Panc1 (cell line): ENCODE measurements at regions not wholly inside any gene's neighbourhood (a gene's known extent, or its start where the extent isn't known, plus 50 kb on each side); places are given as distances from the start of the nearest gene placed in this dataset.

ENCODE experiments used
- ATAC-seq: fragments of 200-7000 bp; cut with Tn5 transposase; 2 replicates; pipeline ENCODE4 v1.9.1; 2020; ENCODE audit warnings: mild to moderate bottlenecking, moderate library complexity
- BruUV-seq: library from RNA; stranded (reverse); fragments of 400-500 nt; replicated peaks from 2 replicates; lab custom pipeline; 2021; lab: Mats Ljungman, UMichigan
- CTCF ChIA-PET: fragments of 300-600 bp; sonication (Branson Sonifier 250); formaldehyde crosslinking; loops from one replicate; lab custom pipeline; 2022; ENCODE audit warnings: antibody characterized with exemption; lab: Charles Lee
- POLR2A ChIA-PET: fragments of 300-600 bp; sonication (Branson Sonifier 250); formaldehyde crosslinking; loops from one replicate; lab custom pipeline; 2022; ENCODE audit warnings: antibody characterized with exemption; lab: Charles Lee
- DNase-seq: peaks from one replicate; pipeline ENCODE4 v3.0.0-alpha.2; 2010; ENCODE audit warnings: low read depth, low spot score
- H3K27ac ChIP-seq: 2 replicates; pipeline ENCODE4 v1.5.1; 2011; ENCODE audit warnings: mild to moderate bottlenecking, low read length, inconsistent platforms
- H3K27me3 ChIP-seq: fragments of 200-500 bp; sonication (Bioruptor generic); 2 replicates; pipeline ENCODE4 v1.6.0; 2014; ENCODE audit warnings: low read length, inconsistent platforms; ENCODE audit not compliant: control insufficient read depth, insufficient read depth
- H3K36me3 ChIP-seq: fragments of 200-500 bp; sonication (Bioruptor generic); 2 replicates; pipeline ENCODE4 v1.5.1; 2014; ENCODE audit warnings: inconsistent platforms, mild to moderate bottlenecking, low read length, moderate library complexity; ENCODE audit not compliant: control insufficient read depth, insufficient read depth
- H3K4me1 ChIP-seq: 2 replicates; pipeline ENCODE4 v1.5.1; 2011; ENCODE audit warnings: inconsistent platforms, mild to moderate bottlenecking, low read length, moderate library complexity; ENCODE audit not compliant: control insufficient read depth, insufficient read depth
- H3K4me3 ChIP-seq, 2 experiments: 2 replicates each; pipeline ENCODE4 v1.5.1; 2011 to 2012; ENCODE audit warnings: low read depth in 2 of 2, low read length in 2 of 2, mild to moderate bottlenecking in 2 of 2, inconsistent platforms in 1 of 2, moderate library complexity in 1 of 2
- H3K9me3 ChIP-seq: fragments of 200-500 bp; sonication (Bioruptor generic); 2 replicates; pipeline ENCODE4 v1.5.1; 2014; ENCODE audit warnings: low read depth, mild to moderate bottlenecking, inconsistent platforms, low read length, moderate library complexity; ENCODE audit not compliant: control insufficient read depth, insufficient read depth
- CTCF ChIP-seq: fragments of 450-650 bp; IDR thresholded peaks from 2 replicates; pipeline ENCODE4 v1.5.1; 2017; ENCODE audit warnings: mild to moderate bottlenecking
- POLR2AphosphoS5 ChIP-seq: IDR thresholded peaks from 2 replicates; pipeline ENCODE4 v1.6.1; 2012; ENCODE audit warnings: mild to moderate bottlenecking, low read depth, low read length, moderate library complexity
- REST ChIP-seq, 2 experiments: IDR thresholded peaks; 2 replicates each; pipeline ENCODE4 v1.6.1; 2011 to 2012; ENCODE audit warnings: low read depth in 2 of 2, control low read depth in 1 of 2, low read length in 1 of 2, mild to moderate bottlenecking in 1 of 2, moderate library complexity in 1 of 2; ENCODE audit not compliant: insufficient read depth in 1 of 2
- SIN3A ChIP-seq: IDR thresholded peaks from 2 replicates; pipeline ENCODE4 v1.6.1; 2012; ENCODE audit warnings: low read depth, mild to moderate bottlenecking, low read length, moderate library complexity, borderline replicate concordance; ENCODE audit not compliant: insufficient read depth
- TCF7L2 ChIP-seq: IDR thresholded peaks from 2 replicates; pipeline ENCODE4 v1.6.1; 2011; ENCODE audit warnings: mild to moderate bottlenecking, low read depth, low read length, inconsistent platforms
- in situ Hi-C: cut with HindIII; loops from 2 replicates; pipeline ENCODE4 v1.10.0; 2016; ENCODE audit warnings: low sequenced_read_pairs, low pct_unique_long_range_greater_than_20kb
- intact Hi-C: fragments of 100-400 bp; cut with micrococcal nuclease; formaldehyde crosslinking; loops from one replicate; pipeline ENCODE4 v1.10.0; 2022; ENCODE audit not compliant: unreplicated experiment

- H3K4me1 ChIP-seq: no peaks in the 10 kb centered on the region
- no TSS peak for BruUV-seq
These were observed 496.0 kb upstream of the SPTLC3 start for GRCh38 chr20:12512755-12513154.

GRCh38 chr20:12528104-12528503, 480.7 kb upstream of the SPTLC3 start:
- H3K4me1 ChIP-seq: no peaks in the 10 kb centered on the region
- CTCF ChIA-PET: no interaction called here
- POLR2A ChIA-PET: no interaction called here
- H3K27me3 ChIP-seq: no peaks in the 10 kb centered on the region
- DNase-seq: no peak
- TF ChIP-seq SIN3A (no peak), POLR2AphosphoS5 (no peak), CTCF (no peak), REST (IDR thresholded peaks at IDR 0.05; ENCODE audit: insufficient read depth in 1 of 2, low read depth in 2 of 2, low read length in 1 of 2) (no peak), TCF7L2 (no peak)
- H3K27ac ChIP-seq: no peak overlapping the region
- in situ Hi-C loops: no loop called here
- intact Hi-C loops: no loop called here
- no peak overlapping the region for H3K4me3 ChIP-seq
- no TSS peak for BruUV-seq
- H3K9me3 ChIP-seq: no peaks in the 10 kb centered on the region
- no peak for ATAC-seq
- no peaks in the 10 kb centered on the region for H3K36me3 ChIP-seq

More at GRCh38 chr20:12512755-12513154, 496.0 kb upstream of the SPTLC3 start:
- Histone ChIP-seq H3K27ac (no peak overlapping the region), H3K36me3 (no peaks in the 10 kb centered on the region), H3K4me3 (no peak overlapping the region), H3K9me3 (no peaks in the 10 kb centered on the region), H3K27me3 (no peaks in the 10 kb centered on the region)
- CTCF ChIA-PET: no interaction called here
- POLR2A ChIA-PET: no interaction called here
- no peak for DNase-seq
- in situ Hi-C loops (no loop called here), intact Hi-C loops (no loop called here)
- ATAC-seq: no peak
- TF ChIP-seq CTCF: no peak
- no peak for TF ChIP-seq SIN3A
- no peak for TF ChIP-seq TCF7L2
- no peak for TF ChIP-seq POLR2AphosphoS5
- no peak for TF ChIP-seq REST (IDR thresholded peaks at IDR 0.05; ENCODE audit: insufficient read depth in 1 of 2, low read depth in 2 of 2, low read length in 1 of 2)
